ENCODE measurements at regions not wholly inside any gene's neighbourhood (a gene's known extent, or its start where the extent isn't known, plus 50 kb on each side); places are given as distances from the start of the nearest gene placed in this dataset.
A peak's percentile ranks its signal among the peaks of the same experiment; 100 is the strongest.

GRCh38 chr6:40960742-40961430 lies 78.1 kb downstream of the UNC5CL start:
- H3K4me3 ChIP-seq (ENCODE audit: low read depth in 1 of 3, low read length in 3 of 3): no peak overlapping the region
- no peaks in the 10 kb centered on the region for H3K9me3 ChIP-seq (ENCODE audit: control insufficient read depth in 2 of 2, insufficient read depth in 1 of 2, low read depth in 1 of 2, low read length in 1 of 2)
- 84 to 89% (median 85%) methylated on average over 14 of the region's 14 CpGs for WGBS, 3 donors
- no peak for FAIRE-seq
- no peak for DNase-seq
- no peaks in the 10 kb centered on the region for H3K36me3 ChIP-seq (ENCODE audit: control insufficient read depth in 3 of 3, insufficient read depth in 2 of 3, low read depth in 1 of 3, low read length in 3 of 3)
- no peak overlapping the region for H3K27ac ChIP-seq (ENCODE audit: low read depth in 1 of 3, low read length in 2 of 3)
- H3K27me3 ChIP-seq (ENCODE audit: control insufficient read depth in 3 of 3, insufficient read depth in 3 of 3, low read length in 3 of 3): peaks cover 0 to 2% (median 0%) of the 10 kb centered on the region in 3 donors
- H3K4me1 ChIP-seq (ENCODE audit: control insufficient read depth in 3 of 3, insufficient read depth in 2 of 3, low read depth in 1 of 3, low read length in 2 of 3): peaks cover 0 to 14% (median 0%) of the 10 kb centered on the region in 3 donors

- WGBS, 3 donors: 82 to 87% (median 85%) methylated on average over 2 of the region's 2 CpGs
- Histone ChIP-seq H3K27ac (ENCODE audit: low read depth in 1 of 3, low read length in 2 of 3) (no peak overlapping the region), H3K4me1 (ENCODE audit: control insufficient read depth in 3 of 3, insufficient read depth in 2 of 3, low read depth in 1 of 3, low read length in 2 of 3) (peaks cover 0 to 14% (median 0%) of the 10 kb centered on the region in 3 donors), H3K27me3 (ENCODE audit: control insufficient read depth in 3 of 3, insufficient read depth in 3 of 3, low read length in 3 of 3) (peaks cover 0 to 2% (median 0%) of the 10 kb centered on the region in 3 donors), H3K4me3 (ENCODE audit: low read depth in 1 of 3, low read length in 3 of 3) (no peak overlapping the region), H3K36me3 (ENCODE audit: control insufficient read depth in 3 of 3, insufficient read depth in 2 of 3, low read depth in 1 of 3, low read length in 3 of 3) (no peaks in the 10 kb centered on the region), H3K9me3 (ENCODE audit: control insufficient read depth in 2 of 2, insufficient read depth in 1 of 2, low read depth in 1 of 2, low read length in 1 of 2) (no peaks in the 10 kb centered on the region)
- FAIRE-seq (no peak), DNase-seq (no peak)
Measured at GRCh38 chr6:40959781-40960327, 79.2 kb downstream of the UNC5CL start.

DNA sequence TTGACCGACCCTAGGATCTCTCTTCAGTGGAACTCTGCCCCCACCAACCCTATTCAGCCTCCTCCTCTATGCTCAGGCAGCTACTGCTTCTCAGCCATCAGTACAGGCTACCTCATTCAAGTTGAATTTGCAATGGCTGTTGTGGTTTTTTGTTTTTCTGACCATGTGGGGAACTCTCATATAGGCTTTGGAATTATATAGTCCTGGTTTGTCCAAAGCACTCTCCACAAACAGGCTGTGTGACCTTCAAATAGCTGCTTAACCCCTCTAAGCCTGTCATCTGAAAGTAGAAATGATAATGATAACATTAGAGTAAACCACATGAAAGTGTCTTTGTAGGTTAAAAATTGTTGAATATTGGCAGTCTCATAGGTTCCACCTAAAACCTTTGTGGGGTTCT lies 80.3 kb downstream of the UNC5CL start:
- no peaks in the 10 kb centered on the region for H3K36me3 ChIP-seq (ENCODE audit: control insufficient read depth in 3 of 3, insufficient read depth in 2 of 3, low read depth in 1 of 3, low read length in 3 of 3)
- peaks cover 0 to 2% (median 0%) of the 10 kb centered on the region in 3 donors for H3K27me3 ChIP-seq (ENCODE audit: control insufficient read depth in 3 of 3, insufficient read depth in 3 of 3, low read length in 3 of 3)
- WGBS, 3 donors: 76 to 86% (median 83%) methylated on average over 1 of the region's 1 CpG
- H3K4me3 ChIP-seq (ENCODE audit: low read depth in 1 of 3, low read length in 3 of 3): no peak overlapping the region
- DNase-seq: no peak
- no peaks in the 10 kb centered on the region for H3K9me3 ChIP-seq (ENCODE audit: control insufficient read depth in 2 of 2, insufficient read depth in 1 of 2, low read depth in 1 of 2, low read length in 1 of 2)
- H3K4me1 ChIP-seq (ENCODE audit: control insufficient read depth in 3 of 3, insufficient read depth in 2 of 3, low read depth in 1 of 3, low read length in 2 of 3): peaks cover 0 to 14% (median 0%) of the 10 kb centered on the region in 3 donors
- FAIRE-seq: no peak
- no peak overlapping the region for H3K27ac ChIP-seq (ENCODE audit: low read depth in 1 of 3, low read length in 2 of 3)

GRCh38 chr6:40957616-40958492 lies 81.2 kb downstream of the UNC5CL start:
- peaks cover 0 to 2% (median 0%) of the 10 kb centered on the region in 3 donors for H3K27me3 ChIP-seq (ENCODE audit: control insufficient read depth in 3 of 3, insufficient read depth in 3 of 3, low read length in 3 of 3)
- DNase-seq: peak; percentile 8 to 51
- no peak overlapping the region for H3K4me3 ChIP-seq (ENCODE audit: low read depth in 1 of 3, low read length in 3 of 3)
- WGBS, 3 donors: 28 to 71% (median 44%) methylated on average over 4 of the region's 4 CpGs
- FAIRE-seq: no peak
- no peak overlapping the region for H3K27ac ChIP-seq (ENCODE audit: low read depth in 1 of 3, low read length in 2 of 3)
- H3K36me3 ChIP-seq (ENCODE audit: control insufficient read depth in 3 of 3, insufficient read depth in 2 of 3, low read depth in 1 of 3, low read length in 3 of 3): no peaks in the 10 kb centered on the region
- H3K4me1 ChIP-seq (ENCODE audit: control insufficient read depth in 3 of 3, insufficient read depth in 2 of 3, low read depth in 1 of 3, low read length in 2 of 3): peaks cover 0 to 14% (median 0%) of the 10 kb centered on the region in 3 donors
- H3K9me3 ChIP-seq (ENCODE audit: control insufficient read depth in 2 of 2, insufficient read depth in 1 of 2, low read depth in 1 of 2, low read length in 1 of 2): no peaks in the 10 kb centered on the region

DNA sequence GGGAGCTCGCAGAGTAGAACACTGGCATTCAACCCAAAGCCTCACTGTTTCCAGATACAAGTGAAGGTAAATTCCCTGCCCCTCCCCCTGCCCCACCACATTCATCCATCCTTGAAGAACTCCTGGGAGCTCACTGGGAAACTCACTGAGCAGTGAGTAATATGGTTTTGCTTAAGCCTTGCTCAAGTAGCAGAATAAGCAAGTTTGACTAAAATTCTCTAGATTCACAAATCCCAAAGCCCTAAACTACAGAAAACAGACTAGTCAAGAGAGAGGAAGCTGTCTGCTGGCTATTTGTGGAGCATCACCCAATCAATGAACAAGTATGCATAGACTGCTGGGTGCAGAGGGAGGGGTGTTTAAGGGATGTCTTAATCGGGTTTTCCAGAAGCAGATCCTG lies 82.1 kb downstream of the UNC5CL start:
- FAIRE-seq (no peak), DNase-seq (no peak)
- Histone ChIP-seq H3K9me3 (ENCODE audit: control insufficient read depth in 2 of 2, insufficient read depth in 1 of 2, low read depth in 1 of 2, low read length in 1 of 2) (no peaks in the 10 kb centered on the region), H3K27ac (ENCODE audit: low read depth in 1 of 3, low read length in 2 of 3) (no peak overlapping the region), H3K4me1 (ENCODE audit: control insufficient read depth in 3 of 3, insufficient read depth in 2 of 3, low read depth in 1 of 3, low read length in 2 of 3) (peaks cover 0 to 14% (median 0%) of the 10 kb centered on the region in 3 donors), H3K4me3 (ENCODE audit: low read depth in 1 of 3, low read length in 3 of 3) (no peak overlapping the region), H3K36me3 (ENCODE audit: control insufficient read depth in 3 of 3, insufficient read depth in 2 of 3, low read depth in 1 of 3, low read length in 3 of 3) (no peaks in the 10 kb centered on the region), H3K27me3 (ENCODE audit: control insufficient read depth in 3 of 3, insufficient read depth in 3 of 3, low read length in 3 of 3) (peaks cover 0 to 4% (median 0%) of the 10 kb centered on the region in 3 donors)
- 67 to 79% (median 71%) methylated on average over 2 of the region's 2 CpGs for WGBS, 3 donors

DNA sequence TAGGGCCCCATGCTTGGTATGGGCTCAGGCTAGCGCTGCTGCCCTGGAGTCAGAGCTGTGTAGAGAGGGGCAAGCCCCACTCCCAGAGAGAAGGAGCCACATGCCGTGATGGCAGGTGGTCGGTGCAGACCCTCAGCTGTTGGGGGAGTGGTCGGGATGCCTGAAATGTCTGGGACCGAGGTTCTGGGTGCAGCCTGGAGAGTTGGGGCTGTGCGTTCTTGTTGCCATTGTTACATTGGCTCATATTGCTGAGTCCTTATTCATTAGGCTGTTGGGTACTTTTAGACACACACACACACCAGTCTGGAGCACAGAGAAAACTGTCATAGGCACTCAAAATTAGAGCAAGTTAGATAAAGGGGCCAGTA lies 83.9 kb downstream of the UNC5CL start:
- no peak for DNase-seq
- 91 to 98% (median 96%) methylated on average over 6 of the region's 6 CpGs for WGBS, 3 donors
- no peak for FAIRE-seq
- H3K4me1 ChIP-seq (ENCODE audit: control insufficient read depth in 3 of 3, insufficient read depth in 2 of 3, low read depth in 1 of 3, low read length in 2 of 3): peaks cover 0 to 14% (median 0%) of the 10 kb centered on the region in 3 donors
- H3K27me3 ChIP-seq (ENCODE audit: control insufficient read depth in 3 of 3, insufficient read depth in 3 of 3, low read length in 3 of 3): peaks cover 0 to 4% (median 0%) of the 10 kb centered on the region in 3 donors
- no peak overlapping the region for H3K27ac ChIP-seq (ENCODE audit: low read depth in 1 of 3, low read length in 2 of 3)
- H3K36me3 ChIP-seq (ENCODE audit: control insufficient read depth in 3 of 3, insufficient read depth in 2 of 3, low read depth in 1 of 3, low read length in 3 of 3): no peaks in the 10 kb centered on the region
- no peaks in the 10 kb centered on the region for H3K9me3 ChIP-seq (ENCODE audit: control insufficient read depth in 2 of 2, insufficient read depth in 1 of 2, low read depth in 1 of 2, low read length in 1 of 2)
- H3K4me3 ChIP-seq (ENCODE audit: low read depth in 1 of 3, low read length in 3 of 3): no peak overlapping the region

GRCh38 chr6:40954446-40955177 lies 84.4 kb downstream of the UNC5CL start:
- H3K27me3 ChIP-seq (ENCODE audit: control insufficient read depth in 3 of 3, insufficient read depth in 3 of 3, low read length in 3 of 3): peaks cover 0 to 4% (median 0%) of the 10 kb centered on the region in 3 donors
- FAIRE-seq: no peak
- H3K4me3 ChIP-seq (ENCODE audit: low read depth in 1 of 3, low read length in 3 of 3): no peak overlapping the region
- H3K9me3 ChIP-seq (ENCODE audit: control insufficient read depth in 2 of 2, insufficient read depth in 1 of 2, low read depth in 1 of 2, low read length in 1 of 2): no peaks in the 10 kb centered on the region
- no peaks in the 10 kb centered on the region for H3K36me3 ChIP-seq (ENCODE audit: control insufficient read depth in 3 of 3, insufficient read depth in 2 of 3, low read depth in 1 of 3, low read length in 3 of 3)
- DNase-seq: no peak
- no peak overlapping the region for H3K27ac ChIP-seq (ENCODE audit: low read depth in 1 of 3, low read length in 2 of 3)
- peaks cover 0 to 14% (median 0%) of the 10 kb centered on the region in 3 donors for H3K4me1 ChIP-seq (ENCODE audit: control insufficient read depth in 3 of 3, insufficient read depth in 2 of 3, low read depth in 1 of 3, low read length in 2 of 3)
- 81 to 84% (median 83%) methylated on average over 6 of the region's 6 CpGs for WGBS, 3 donors

GRCh38 chr6:40953486-40953885 lies 85.5 kb downstream of the UNC5CL start:
- FAIRE-seq (no peak), DNase-seq (no peak)
- Histone ChIP-seq H3K9me3 (ENCODE audit: control insufficient read depth in 2 of 2, insufficient read depth in 1 of 2, low read depth in 1 of 2, low read length in 1 of 2) (no peaks in the 10 kb centered on the region), H3K36me3 (ENCODE audit: control insufficient read depth in 3 of 3, insufficient read depth in 2 of 3, low read depth in 1 of 3, low read length in 3 of 3) (no peaks in the 10 kb centered on the region), H3K4me3 (ENCODE audit: low read depth in 1 of 3, low read length in 3 of 3) (no peak overlapping the region), H3K4me1 (ENCODE audit: control insufficient read depth in 3 of 3, insufficient read depth in 2 of 3, low read depth in 1 of 3, low read length in 2 of 3) (peaks cover 0 to 12% (median 0%) of the 10 kb centered on the region in 3 donors), H3K27ac (ENCODE audit: low read depth in 1 of 3, low read length in 2 of 3) (no peak overlapping the region), H3K27me3 (ENCODE audit: control insufficient read depth in 3 of 3, insufficient read depth in 3 of 3, low read length in 3 of 3) (peaks cover 0 to 4% (median 0%) of the 10 kb centered on the region in 3 donors)
- 51 to 71% (median 68%) methylated on average over 4 of the region's 4 CpGs for WGBS, 3 donors
